HepG2 (cell line): ENCODE measurements at regions not wholly inside any gene's neighbourhood (a gene's known extent, or its start where the extent isn't known, plus 50 kb on each side); places are given as distances from the start of the nearest gene placed in this dataset.

Experiments used
- ARID5B ChIP-seq: IDR thresholded peaks from 2 replicates; pipeline ENCODE4 v1.4.0; 2020; ENCODE audit warnings: mild to moderate bottlenecking, missing genetic modification reagents
- HBP1 ChIP-seq: IDR thresholded peaks from 2 replicates; pipeline ENCODE4 v1.6.1; 2016; ENCODE audit warnings: low read depth, control low read depth
- HNRNPH1 ChIP-seq: fragments of 200-400 bp; formaldehyde crosslinking; optimal IDR thresholded peaks from 2 replicates; pipeline ENCODE3; 2017; ENCODE audit warnings: mild to moderate bottlenecking, low read depth, low read length
- NFE2L2 ChIP-seq: fragments of 150-350 bp; IDR thresholded peaks from 2 replicates; pipeline ENCODE4 v1.6.1; 2014; ENCODE audit warnings: low read length
- NR3C1 ChIP-seq: sonication (generic); formaldehyde crosslinking; IDR thresholded peaks from 2 replicates; pipeline ENCODE4 v1.4.0; 2020; ENCODE audit warnings: missing genetic modification reagents
- SP4 ChIP-seq: sonication (generic); formaldehyde crosslinking; IDR thresholded peaks from 2 replicates; pipeline ENCODE4 v1.8.1; 2023; ENCODE audit warnings: mild to moderate bottlenecking, missing genetic modification reagents
- TAF15 ChIP-seq: fragments of 200-400 bp; formaldehyde crosslinking; IDR thresholded peaks from one replicate; pipeline ENCODE4 v1.6.1; 2018; ENCODE audit warnings: mild to moderate bottlenecking, low read depth, low read length; ENCODE audit not compliant: poor library complexity, severe bottlenecking
- TCF12 ChIP-seq, 2 experiments: fragments of 450-650 bp in 1 of 2; sonication (generic) in 1 of 2; formaldehyde crosslinking in 1 of 2; IDR thresholded peaks; 2 replicates each; pipeline versions ENCODE4 v1.6.1 to v1.8.0; 2017 to 2022; ENCODE audit warnings: antibody characterized with exemption in 1 of 2, mild to moderate bottlenecking in 1 of 2, missing genetic modification reagents in 1 of 2, moderate library complexity in 1 of 2
- U2AF1 ChIP-seq: fragments of 200-400 bp; formaldehyde crosslinking; optimal IDR thresholded peaks from 2 replicates; pipeline ENCODE3; 2017; ENCODE audit warnings: mild to moderate bottlenecking, low read depth, low read length
- U2AF2 ChIP-seq: fragments of 200-400 bp; formaldehyde crosslinking; IDR thresholded peaks from 2 replicates; pipeline ENCODE4 v1.6.1; 2017; ENCODE audit warnings: low read depth, mild to moderate bottlenecking, low read length
- ZBED4 ChIP-seq: sonication (generic); formaldehyde crosslinking; IDR thresholded peaks from 2 replicates; pipeline ENCODE4 v1.4.0; 2020; ENCODE audit warnings: missing genetic modification reagents, borderline replicate concordance
- ZNF335 ChIP-seq: sonication (generic); formaldehyde crosslinking; IDR thresholded peaks from 2 replicates; pipeline ENCODE4 v1.4.0; 2020; ENCODE audit warnings: missing genetic modification reagents
- ZNF713 ChIP-seq: sonication (generic); formaldehyde crosslinking; IDR thresholded peaks from 2 replicates; pipeline ENCODE4 v1.4.0; 2020; ENCODE audit warnings: mild to moderate bottlenecking, missing genetic modification reagents
- ZNF768 ChIP-seq: sonication (generic); formaldehyde crosslinking; IDR thresholded peaks from 2 replicates; pipeline ENCODE4 v1.4.0; 2020; ENCODE audit warnings: missing genetic modification reagents
- ZNF816 ChIP-seq: sonication (generic); formaldehyde crosslinking; IDR thresholded peaks from 2 replicates; pipeline ENCODE4 v1.8.0; 2022; ENCODE audit warnings: missing genetic modification reagents, mild to moderate bottlenecking, borderline replicate concordance

GRCh38 chr20:50298554-50299324 lies 108.1 kb downstream of the CEBPB start (continued):
- TF ChIP-seq SP4 (CRISPR knock-in tag), result peak; percentile 66; the same call in 1 of the 2 replicates
- TF ChIP-seq ARID5B (CRISPR knock-in tag), result peak; percentile 30; the same call in 1 of the 2 replicates
- TF ChIP-seq U2AF1, result no peak
- no peak for TF ChIP-seq ZBED4 (CRISPR knock-in tag)
- no peak for TF ChIP-seq HNRNPH1
- no peak for TF ChIP-seq ZNF713
- TF ChIP-seq NFE2L2, result no peak
- no peak for TF ChIP-seq TAF15
- no peak for TF ChIP-seq ZNF816 (CRISPR knock-in tag)
- peak; percentile 63; the same call in 1 of the 2 replicates for TF ChIP-seq ZNF768 (CRISPR knock-in tag)
- no peak for TF ChIP-seq ZNF335 (CRISPR knock-in tag)
- TF ChIP-seq U2AF2, result no peak
- no peak for TF ChIP-seq TCF12 (IDR thresholded peaks at IDR 0.05)
- no peak for TF ChIP-seq TCF12 (CRISPR knock-in tag; IDR thresholded peaks at IDR 0.05)
- no peak for TF ChIP-seq HBP1
- no peak for TF ChIP-seq NR3C1
